Breast epithelium (tissue), 3 donors: ENCODE measurements at regions not wholly inside any gene's neighbourhood (a gene's known extent, or its start where the extent isn't known, plus 50 kb on each side); places are given as distances from the start of the nearest gene placed in this dataset.

Experiments used
- CTCF ChIP-seq, 3 donors: fragments of 450-650 bp; IDR thresholded peaks; one replicate each; pipeline ENCODE4 v1.5.1; 2016 to 2017; ENCODE audit warnings: antibody characterized with exemption in 3 of 3, mild to moderate bottlenecking in 3 of 3, moderate library complexity in 3 of 3
- POLR2A ChIP-seq: fragments of 450-650 bp; IDR thresholded peaks from one replicate; pipeline ENCODE4 v1.6.1; 2016; ENCODE audit warnings: antibody characterized with exemption, mild to moderate bottlenecking, moderate library complexity
- POLR2AphosphoS5 ChIP-seq, 3 donors: sonication (generic); formaldehyde crosslinking; IDR thresholded peaks; one replicate each; pipeline ENCODE4 v1.6.1; 2017; ENCODE audit warnings: antibody characterized with exemption in 3 of 3

- TF ChIP-seq CTCF (IDR thresholded peaks at IDR 0.05) (no peak), POLR2A (no peak), POLR2AphosphoS5 (IDR thresholded peaks at IDR 0.05) (no peak)
Observed at GRCh38 chr2:142803158-142803557, 74.3 kb upstream of the KYNU start.
